PC-3 (cell line): ENCODE measurements at regions not wholly inside any gene's neighbourhood (a gene's known extent, or its start where the extent isn't known, plus 50 kb on each side); places are given as distances from the start of the nearest gene placed in this dataset.
A peak's percentile ranks its signal among the peaks of the same experiment; 100 is the strongest.

Source experiments
- ATAC-seq: fragments of 200-7000 bp; cut with Tn5 transposase; 2 replicates; pipeline ENCODE4 v1.9.1; 2020; ENCODE audit warnings: mild to moderate bottlenecking, moderate library complexity
- BruUV-seq: library from RNA; stranded (reverse); fragments of 400-500 nt; replicated peaks from 2 replicates; lab custom pipeline; 2021; lab: Mats Ljungman, UMichigan
- CTCF ChIA-PET: fragments of 300-600 bp; sonication (Branson Sonifier 250); formaldehyde crosslinking; loops from one replicate; lab custom pipeline; 2022; ENCODE audit warnings: antibody characterized with exemption; lab: Charles Lee
- POLR2A ChIA-PET: fragments of 300-600 bp; sonication (Branson Sonifier 250); formaldehyde crosslinking; loops from one replicate; lab custom pipeline; 2022; ENCODE audit warnings: antibody characterized with exemption; ENCODE audit not compliant: unreplicated experiment; lab: Charles Lee
- DNase-seq: peaks from one replicate; pipeline ENCODE4 v3.0.0-alpha.2; 2015
- H2AFZ ChIP-seq: fragments of 300-600 bp; sonication (generic); 2 replicates; pipeline ENCODE4 v1.6.0; 2016; ENCODE audit warnings: antibody characterized with exemption, low read length
- H3F3A ChIP-seq: fragments of 300-600 bp; sonication (generic); one replicate; pipeline ENCODE4 v1.6.0; 2017; ENCODE audit warnings: antibody characterized with exemption, low read length, control low read depth, mild to moderate bottlenecking; ENCODE audit not compliant: unreplicated experiment
- H3K27ac ChIP-seq: fragments of 300-600 bp; sonication (generic); 2 replicates; pipeline ENCODE4 v1.5.1; 2016; ENCODE audit warnings: mild to moderate bottlenecking, low read length
- H3K27me3 ChIP-seq: fragments of 300-600 bp; sonication (generic); 2 replicates; pipeline ENCODE4 v1.6.1; 2016; ENCODE audit warnings: low read length, mixed read lengths
- H3K36me3 ChIP-seq: fragments of 300-600 bp; sonication (generic); 2 replicates; pipeline ENCODE4 v1.6.1; 2016; ENCODE audit warnings: low read depth, mixed run types, low read length, mixed read lengths
- H3K4me1 ChIP-seq: fragments of 300-600 bp; sonication (generic); 2 replicates; pipeline ENCODE4 v1.5.1; 2016; ENCODE audit warnings: low read length; ENCODE audit not compliant: insufficient read depth
- H3K4me2 ChIP-seq: fragments of 300-600 bp; sonication (generic); 2 replicates; pipeline ENCODE4 v1.6.0; 2016; ENCODE audit warnings: low read length
- H3K4me3 ChIP-seq: fragments of 300-600 bp; sonication (generic); 2 replicates; pipeline ENCODE4 v1.5.1; 2016; ENCODE audit warnings: mild to moderate bottlenecking, low read length, mixed read lengths
- H3K79me2 ChIP-seq: fragments of 300-600 bp; sonication (generic); 2 replicates; pipeline ENCODE4 v1.6.1; 2017; ENCODE audit warnings: low read length, mixed read lengths
- H3K9ac ChIP-seq: fragments of 300-600 bp; sonication (generic); 2 replicates; pipeline ENCODE4 v1.6.0; 2016; ENCODE audit warnings: mild to moderate bottlenecking, low read length
- H3K9me2 ChIP-seq: fragments of 300-600 bp; sonication (generic); replicated peaks from 2 replicates; pipeline ENCODE4 v1.6.1; 2016; ENCODE audit warnings: mixed run types, low read length, mixed read lengths
- H3K9me3 ChIP-seq: fragments of 300-600 bp; sonication (generic); 2 replicates; pipeline ENCODE4 v1.6.1; 2016; ENCODE audit warnings: low read length, mixed read lengths
- H4K20me1 ChIP-seq: fragments of 300-600 bp; sonication (generic); 2 replicates; pipeline ENCODE4 v1.6.1; 2016; ENCODE audit warnings: low read length, mixed read lengths
- CTCF ChIP-seq: fragments of 300-600 bp; sonication (generic); conservative IDR thresholded peaks from 2 replicates; pipeline ENCODE4 v1.5.1; 2017; ENCODE audit warnings: antibody characterized with exemption, low read depth, mild to moderate bottlenecking, low read length
- EZH2 ChIP-seq: fragments of 300-600 bp; sonication (generic); IDR thresholded peaks from one replicate; pipeline ENCODE4 v1.6.1; 2017; ENCODE audit warnings: antibody characterized with exemption, mild to moderate bottlenecking, low read length; ENCODE audit not compliant: unreplicated experiment
- EZH2phosphoT487 ChIP-seq: fragments of 300-600 bp; sonication (generic); IDR thresholded peaks from 2 replicates; pipeline ENCODE4 v1.6.1; 2018; ENCODE audit warnings: mild to moderate bottlenecking, antibody characterized with exemption, low read length, borderline replicate concordance
- intact Hi-C: fragments of 100-400 bp; cut with micrococcal nuclease; formaldehyde crosslinking; loops from 2 replicates; pipeline ENCODE4 v1.9.0; 2023

- TF ChIP-seq EZH2phosphoT487 (no peak), EZH2 (no peak), CTCF (no peak)
- no peaks in the 10 kb centered on the region for H3K27me3 ChIP-seq
- H3F3A ChIP-seq: peaks cover 26% of the 10 kb centered on the region
- peaks cover 39% of the 10 kb centered on the region for H3K4me1 ChIP-seq
- H3K4me2 ChIP-seq: peak overlapping the region; percentile 83
- H2AFZ ChIP-seq: peak overlapping the region; percentile 8
- CTCF ChIA-PET: interaction anchor here (0.6 kb wide), 1 partner anchor 16 kb away, joined by 3 read pairs; no protein-coding TSS in a partner anchor
- H3K9me2 ChIP-seq: no peaks in the 10 kb centered on the region
- no TSS peak for BruUV-seq
- no peaks in the 10 kb centered on the region for H3K9me3 ChIP-seq
- peak; percentile 65 for ATAC-seq
- H3K79me2 ChIP-seq: peaks cover 48% of the 10 kb centered on the region
- H3K9ac ChIP-seq: peak overlapping the region; percentile 65
- H4K20me1 ChIP-seq: no peaks in the 10 kb centered on the region
- peak; percentile 97 for DNase-seq
- POLR2A ChIA-PET: interaction anchor here (0.6 to 1.0 kb wide), 4 partner anchors 12 to 418 kb away, joined by 3 to 13 read pairs (median 4); no protein-coding TSS in a partner anchor
- H3K4me3 ChIP-seq: peak overlapping the region; percentile 88
- intact Hi-C loops: no loop called here
- H3K27ac ChIP-seq: peak overlapping the region; percentile 88
- H3K36me3 ChIP-seq: peaks cover 31% of the 10 kb centered on the region
These were observed 155.1 kb upstream of the CAMK1G start for GRCh38 chr1:209428241-209428921.

- DNase-seq: no peak
- intact Hi-C loops: loop anchor here (10.0 kb wide), 1 partner anchor 355 kb away; no protein-coding TSS in a partner anchor
- TF ChIP-seq CTCF (no peak), EZH2phosphoT487 (no peak), EZH2 (no peak)
- Histone ChIP-seq H3K4me3 (peak overlapping the region; percentile 88), H3K4me2 (peak overlapping the region; percentile 83), H3K9me3 (no peaks in the 10 kb centered on the region), H3K79me2 (peaks cover 48% of the 10 kb centered on the region), H3K9me2 (no peaks in the 10 kb centered on the region), H3K27me3 (no peaks in the 10 kb centered on the region), H3F3A (peaks cover 34% of the 10 kb centered on the region), H3K27ac (peak overlapping the region; percentile 88), H2AFZ (no peak overlapping the region), H3K4me1 (peaks cover 52% of the 10 kb centered on the region), H3K36me3 (peaks cover 31% of the 10 kb centered on the region), H4K20me1 (no peaks in the 10 kb centered on the region), H3K9ac (peak overlapping the region; percentile 65)
- ChIA-PET CTCF (no interaction called here), POLR2A (no interaction called here)
- no peak for ATAC-seq
- BruUV-seq: no TSS peak
These were observed 153.9 kb upstream of the CAMK1G start for GRCh38 chr1:209429611-209430010.

- DNase-seq: peak; percentile 42
- BruUV-seq: no TSS peak
- Histone ChIP-seq H3K4me2 (peak overlapping the region; percentile 83), H3K9ac (peak overlapping the region; percentile 65), H3K4me3 (peak overlapping the region; percentile 88), H3K27me3 (no peaks in the 10 kb centered on the region), H3K27ac (peak overlapping the region; percentile 88), H3K9me2 (no peaks in the 10 kb centered on the region), H3F3A (peaks cover 39% of the 10 kb centered on the region), H3K9me3 (no peaks in the 10 kb centered on the region), H3K36me3 (peaks cover 31% of the 10 kb centered on the region), H3K4me1 (peaks cover 56% of the 10 kb centered on the region), H2AFZ (no peak overlapping the region), H3K79me2 (peaks cover 48% of the 10 kb centered on the region), H4K20me1 (no peaks in the 10 kb centered on the region)
- intact Hi-C loops: loop anchor here (10.0 kb wide), 1 partner anchor 355 kb away; no protein-coding TSS in a partner anchor
- TF ChIP-seq EZH2phosphoT487: no peak
- no peak for TF ChIP-seq CTCF
- no peak for TF ChIP-seq EZH2
- ChIA-PET CTCF (no interaction called here), POLR2A (no interaction called here)
- ATAC-seq: no peak
These were observed 153.4 kb upstream of the CAMK1G start for GRCh38 chr1:209430107-209430506.
